K562 (cell line): ENCODE measurements at regions not wholly inside any gene's neighbourhood (a gene's known extent, or its start where the extent isn't known, plus 50 kb on each side); places are given as distances from the start of the nearest gene placed in this dataset.

Experiments used
- BHLHE40 ChIP-seq: IDR thresholded peaks from 2 replicates; pipeline ENCODE4 v1.6.1; 2011; ENCODE audit warnings: low read length, improper control_type of control experiment
- CHD2 ChIP-seq: IDR thresholded peaks from 2 replicates; pipeline ENCODE4 v1.6.1; 2011; ENCODE audit warnings: low read depth, low read length
- KDM5B ChIP-seq: fragments of 200-600 bp; sonication (generic); IDR thresholded peaks from 2 replicates; pipeline ENCODE4 v1.6.1; 2012; ENCODE audit warnings: low read depth, mild to moderate bottlenecking, moderate library complexity, low read length, control low read depth, inconsistent platforms; ENCODE audit not compliant: insufficient replicate concordance
- PHB ChIP-seq: fragments of 250-450 bp; sonication (Bioruptor Pico); IDR thresholded peaks from 2 replicates; pipeline ENCODE4 v1.5.0; 2021
- POLR2A ChIP-seq: fragments of 450-650 bp; conservative IDR thresholded peaks from 2 replicates; pipeline ENCODE4 v1.6.1; 2016
- TF ChIP-seq, protein P1 (sequence below): sonication (generic); formaldehyde crosslinking; IDR thresholded peaks from 2 replicates; pipeline ENCODE4 v1.8.0; 2022; ENCODE audit warnings: missing genetic modification reagents, mild to moderate bottlenecking, moderate library complexity, borderline replicate concordance

- TF ChIP-seq CHD2 (no peak), POLR2A (no peak), PHB (no peak), BHLHE40 (no peak), KDM5B (no peak)
- TF ChIP-seq, protein P1, sequence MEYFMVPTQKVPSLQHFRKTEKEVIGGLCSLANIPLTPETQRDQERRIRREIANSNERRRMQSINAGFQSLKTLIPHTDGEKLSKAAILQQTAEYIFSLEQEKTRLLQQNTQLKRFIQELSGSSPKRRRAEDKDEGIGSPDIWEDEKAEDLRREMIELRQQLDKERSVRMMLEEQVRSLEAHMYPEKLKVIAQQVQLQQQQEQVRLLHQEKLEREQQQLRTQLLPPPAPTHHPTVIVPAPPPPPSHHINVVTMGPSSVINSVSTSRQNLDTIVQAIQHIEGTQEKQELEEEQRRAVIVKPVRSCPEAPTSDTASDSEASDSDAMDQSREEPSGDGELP = no peak
These were observed 119.6 kb upstream of the DIO3 start for GRCh38 chr14:101441710-101442109.
